Hepatocyte (in vitro differentiated cells): ENCODE measurements at regions not wholly inside any gene's neighbourhood (a gene's known extent, or its start where the extent isn't known, plus 50 kb on each side); places are given as distances from the start of the nearest gene placed in this dataset.

Experiments used
- DNase-seq: peaks from one replicate; pipeline ENCODE4 v3.0.0-alpha.2; 2016; ENCODE audit warnings: low spot score
- H2AFZ ChIP-seq: fragments of 200-600 bp; sonication (generic); 2 replicates; pipeline ENCODE4 v1.6.0; 2016; ENCODE audit warnings: antibody characterized with exemption, mild to moderate bottlenecking
- H3K27ac ChIP-seq: fragments of 200-600 bp; sonication (generic); 2 replicates; pipeline ENCODE4 v1.5.1; 2016; ENCODE audit warnings: mild to moderate bottlenecking
- H3K27me3 ChIP-seq: fragments of 200-600 bp; sonication (generic); 2 replicates; pipeline ENCODE4 v1.6.1; 2016
- H3K36me3 ChIP-seq: fragments of 200-600 bp; sonication (generic); replicated peaks from 2 replicates; pipeline ENCODE4 v1.5.1; 2016; ENCODE audit warnings: low read depth; ENCODE audit not compliant: insufficient read depth
- H3K4me1 ChIP-seq: fragments of 200-600 bp; sonication (generic); 2 replicates; pipeline ENCODE4 v1.5.1; 2016; ENCODE audit warnings: mild to moderate bottlenecking, moderate library complexity; ENCODE audit not compliant: insufficient read depth
- H3K4me2 ChIP-seq: fragments of 200-600 bp; sonication (generic); 2 replicates; pipeline ENCODE4 v1.6.0; 2016
- H3K4me3 ChIP-seq: fragments of 200-600 bp; sonication (generic); 2 replicates; pipeline ENCODE4 v1.5.1; 2016; ENCODE audit warnings: mild to moderate bottlenecking
- H3K79me2 ChIP-seq: fragments of 200-600 bp; sonication (generic); 2 replicates; pipeline ENCODE4 v1.6.0; 2017; ENCODE audit warnings: mild to moderate bottlenecking
- H3K9me2 ChIP-seq: fragments of 200-600 bp; sonication (generic); replicated peaks from 2 replicates; pipeline ENCODE4 v1.6.0; 2017; ENCODE audit warnings: mild to moderate bottlenecking; ENCODE audit not compliant: insufficient read depth
- H3K9me3 ChIP-seq: fragments of 200-600 bp; sonication (generic); 2 replicates; pipeline ENCODE4 v1.5.1; 2016; ENCODE audit warnings: low read depth, mild to moderate bottlenecking
- H4K20me1 ChIP-seq: fragments of 200-600 bp; sonication (generic); 2 replicates; pipeline ENCODE4 v1.6.0; 2016; ENCODE audit warnings: mild to moderate bottlenecking; ENCODE audit not compliant: insufficient read depth, poor library complexity, severe bottlenecking
- EZH2 ChIP-seq: fragments of 200-600 bp; sonication (generic); IDR thresholded peaks from 2 replicates; pipeline ENCODE4 v1.6.1; 2016; ENCODE audit warnings: antibody characterized with exemption, mild to moderate bottlenecking, borderline replicate concordance
- EZH2phosphoT487 ChIP-seq: fragments of 200-600 bp; sonication (generic); IDR thresholded peaks from one replicate; pipeline ENCODE4 v1.6.1; 2018; ENCODE audit warnings: antibody characterized with exemption, mild to moderate bottlenecking, low read depth, moderate library complexity; ENCODE audit not compliant: unreplicated experiment, severe bottlenecking
- WGBS: methylation state at CpG from one replicate; pipeline ENCODE4 v1.1.6; 2016; ENCODE audit warnings: low lambda C conversion rate; ENCODE audit errors: missing lambda C conversion rate; 5-methylcytosine and 5-hydroxymethylcytosine counted together
- TF ChIP-seq, protein P1 (sequence below): fragments of 200-600 bp; sonication (generic); IDR thresholded peaks from 2 replicates; pipeline ENCODE4 v1.5.1; 2016; ENCODE audit warnings: antibody characterized with exemption, mild to moderate bottlenecking; ENCODE audit not compliant: poor library complexity

DNA sequence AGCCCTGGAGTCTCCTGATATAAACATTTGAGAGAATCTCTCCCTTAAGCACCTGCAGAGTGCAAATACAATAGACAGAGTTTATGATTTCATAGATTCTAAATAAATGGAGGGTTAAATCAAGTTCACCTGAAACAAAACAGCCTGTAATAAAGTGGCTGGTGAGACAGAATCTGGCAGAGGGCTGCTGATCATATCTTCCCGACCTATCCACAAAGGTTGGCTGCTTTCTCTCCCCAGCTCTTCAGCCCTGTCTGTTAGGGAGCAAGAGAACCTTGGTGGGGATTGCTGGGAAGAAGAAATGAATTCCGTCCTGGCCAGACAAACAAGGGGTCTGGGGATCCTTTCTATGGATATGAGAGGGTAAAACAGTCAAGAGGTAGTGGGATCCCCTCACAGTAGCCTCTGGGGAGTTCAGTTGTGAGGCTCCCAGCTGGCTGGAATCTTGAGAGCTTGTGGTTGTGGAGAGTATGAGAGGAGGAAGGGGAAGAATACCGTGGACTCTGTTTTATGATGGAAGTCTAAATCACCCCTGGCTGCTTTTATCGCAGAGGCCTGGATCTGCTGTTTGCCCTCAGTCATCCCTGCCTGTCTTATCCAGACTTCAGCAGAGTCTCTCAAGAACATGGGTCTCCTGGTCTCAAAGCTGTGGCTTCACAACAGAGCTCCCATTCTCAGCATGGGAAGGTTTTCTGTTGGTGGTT lies 451.3 kb downstream of the NTRK3 start:
- H2AFZ ChIP-seq, result no peak overlapping the region
- H3K27ac ChIP-seq, result no peak overlapping the region
- no peaks in the 10 kb centered on the region for H3K9me3 ChIP-seq
- H3K9me2 ChIP-seq, result no peaks in the 10 kb centered on the region
- H3K4me3 ChIP-seq, result no peak overlapping the region
- no peaks in the 10 kb centered on the region for H3K27me3 ChIP-seq
- DNase-seq, result no peak
- H3K36me3 ChIP-seq, result no peaks in the 10 kb centered on the region
- H3K79me2 ChIP-seq, result no peaks in the 10 kb centered on the region
- no peaks in the 10 kb centered on the region for H4K20me1 ChIP-seq
- H3K4me1 ChIP-seq, result no peaks in the 10 kb centered on the region
- TF ChIP-seq EZH2, result no peak
- TF ChIP-seq EZH2phosphoT487, result no peak
- TF ChIP-seq, protein P1, sequence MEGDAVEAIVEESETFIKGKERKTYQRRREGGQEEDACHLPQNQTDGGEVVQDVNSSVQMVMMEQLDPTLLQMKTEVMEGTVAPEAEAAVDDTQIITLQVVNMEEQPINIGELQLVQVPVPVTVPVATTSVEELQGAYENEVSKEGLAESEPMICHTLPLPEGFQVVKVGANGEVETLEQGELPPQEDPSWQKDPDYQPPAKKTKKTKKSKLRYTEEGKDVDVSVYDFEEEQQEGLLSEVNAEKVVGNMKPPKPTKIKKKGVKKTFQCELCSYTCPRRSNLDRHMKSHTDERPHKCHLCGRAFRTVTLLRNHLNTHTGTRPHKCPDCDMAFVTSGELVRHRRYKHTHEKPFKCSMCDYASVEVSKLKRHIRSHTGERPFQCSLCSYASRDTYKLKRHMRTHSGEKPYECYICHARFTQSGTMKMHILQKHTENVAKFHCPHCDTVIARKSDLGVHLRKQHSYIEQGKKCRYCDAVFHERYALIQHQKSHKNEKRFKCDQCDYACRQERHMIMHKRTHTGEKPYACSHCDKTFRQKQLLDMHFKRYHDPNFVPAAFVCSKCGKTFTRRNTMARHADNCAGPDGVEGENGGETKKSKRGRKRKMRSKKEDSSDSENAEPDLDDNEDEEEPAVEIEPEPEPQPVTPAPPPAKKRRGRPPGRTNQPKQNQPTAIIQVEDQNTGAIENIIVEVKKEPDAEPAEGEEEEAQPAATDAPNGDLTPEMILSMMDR, result no peak
- WGBS, result 74% methylated on average over 4 of the region's 4 CpGs
- H3K4me2 ChIP-seq, result no peak overlapping the region

DNA sequence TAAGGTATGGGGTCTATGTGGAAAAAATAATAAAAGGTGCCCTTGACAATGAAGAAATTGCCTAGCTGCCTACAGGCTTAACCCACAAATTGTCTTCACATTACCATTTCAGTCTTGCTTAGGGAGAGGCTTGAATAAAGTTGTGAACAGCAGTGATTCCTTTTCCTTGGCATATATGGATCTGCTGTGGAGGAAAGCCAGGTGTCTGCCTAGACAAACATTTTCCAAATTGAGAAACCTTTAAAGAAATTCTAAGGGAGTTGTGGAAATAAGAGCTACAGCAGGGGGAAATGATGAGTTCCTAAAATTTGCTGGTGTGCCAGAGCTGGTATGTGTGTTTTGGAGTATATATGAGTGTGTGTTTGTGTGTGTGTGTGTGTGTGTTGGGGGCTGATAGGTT lies 452.1 kb downstream of the NTRK3 start:
- Histone ChIP-seq H3K4me1 (no peaks in the 10 kb centered on the region), H3K36me3 (no peaks in the 10 kb centered on the region)

DNA sequence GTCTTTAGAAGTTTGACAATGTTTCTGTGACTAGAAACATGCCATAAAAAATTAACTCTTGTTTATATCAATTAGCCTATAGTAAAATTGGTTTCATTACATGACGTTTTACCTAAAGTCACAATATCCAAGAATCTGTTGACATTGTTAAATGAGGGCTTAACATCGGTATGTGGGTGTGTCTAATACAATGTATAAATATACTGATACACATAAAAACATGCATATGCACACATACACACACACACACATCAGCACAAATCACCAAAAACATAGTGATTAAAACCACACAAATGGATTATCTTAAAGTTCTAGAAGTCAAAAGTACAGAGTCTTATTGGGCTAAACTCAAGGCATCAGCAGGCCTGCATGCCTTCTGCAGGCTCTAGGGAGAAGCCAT lies 456.7 kb downstream of the NTRK3 start:
- Histone ChIP-seq H4K20me1 (no peaks in the 10 kb centered on the region), H3K27ac (no peak overlapping the region), H3K4me1 (no peaks in the 10 kb centered on the region), H3K27me3 (no peaks in the 10 kb centered on the region), H3K4me2 (no peak overlapping the region), H3K9me3 (no peaks in the 10 kb centered on the region), H2AFZ (no peak overlapping the region), H3K9me2 (no peaks in the 10 kb centered on the region), H3K4me3 (no peak overlapping the region), H3K36me3 (no peaks in the 10 kb centered on the region), H3K79me2 (no peaks in the 10 kb centered on the region)
- 38% methylated on average over 2 of the region's 2 CpGs for WGBS
- no peak for DNase-seq
- TF ChIP-seq EZH2 (no peak), EZH2phosphoT487 (no peak)
- TF ChIP-seq, protein P1, result no peak

More for the DNA sequence above, 452.1 kb downstream of the NTRK3 start:
- Histone ChIP-seq H3K27ac (no peak overlapping the region), H2AFZ (no peak overlapping the region), H3K79me2 (no peaks in the 10 kb centered on the region), H3K9me2 (no peaks in the 10 kb centered on the region), H3K4me2 (no peak overlapping the region), H4K20me1 (no peaks in the 10 kb centered on the region), H3K4me3 (no peak overlapping the region), H3K9me3 (no peaks in the 10 kb centered on the region), H3K27me3 (no peaks in the 10 kb centered on the region)
- no peak for DNase-seq
- TF ChIP-seq EZH2, result no peak
- TF ChIP-seq EZH2phosphoT487, result no peak
- TF ChIP-seq, protein P1, result no peak
